ENCODE measurements at regions not wholly inside any gene's neighbourhood (a gene's known extent, or its start where the extent isn't known, plus 50 kb on each side); places are given as distances from the start of the nearest gene placed in this dataset.

- SMC1A ChIA-PET (ENCODE audit: uncharacterized antibody, unreplicated experiment): interaction anchor here (0.7 to 1.1 kb wide), 3 partner anchors 20 to 207 kb away, joined by 3 to 5 read pairs (median 3); no protein-coding TSS in a partner anchor
- no peaks in the 10 kb centered on the region for H3K79me2 ChIP-seq (ENCODE audit: control insufficient read depth, insufficient read depth, low read length)
- no peak overlapping the region for H3K4me3 ChIP-seq
- CTCF ChIA-PET: no interaction called here
- ATAC-seq (peak; percentile 29), DNase-seq (ENCODE audit: low read depth, low spot score) (no peak), FAIRE-seq (no peak)
- TF ChIP-seq RB1 (IDR thresholded peaks at IDR 0.05; ENCODE audit: borderline replicate concordance) (no peak), MLLT1 (IDR thresholded peaks at IDR 0.05) (no peak), ATF7 (IDR thresholded peaks at IDR 0.05; ENCODE audit: low read depth) (no peak), ATF2 (IDR thresholded peaks at IDR 0.05; ENCODE audit: low read length) (no peak), CBFB (IDR thresholded peaks at IDR 0.05; ENCODE audit: low read depth) (no peak), WRNIP1 (IDR thresholded peaks at IDR 0.05; ENCODE audit: borderline replicate concordance, low read depth, low read length) (no peak), EZH2 (IDR thresholded peaks at IDR 0.05; ENCODE audit: borderline replicate concordance, control insufficient read depth, low read depth, low read length) (no peak), RELA (IDR thresholded peaks at IDR 0.05; ENCODE audit: borderline replicate concordance, partially characterized antibody) (no peak), USF1 (IDR thresholded peaks at IDR 0.05; ENCODE audit: borderline replicate concordance, extremely low read length, insufficient read depth, low read depth, low read length) (no peak), CREB1 (IDR thresholded peaks at IDR 0.05; ENCODE audit: low read depth) (no peak), HSF1 (IDR thresholded peaks at IDR 0.05; ENCODE audit: low read depth, low read length) (no peak), NBN (IDR thresholded peaks at IDR 0.05) (no peak), PAX8 (IDR thresholded peaks at IDR 0.05) (no peak), MXI1 (IDR thresholded peaks at IDR 0.05; ENCODE audit: low read depth, low read length) (no peak), SUPT20H (IDR thresholded peaks at IDR 0.05; ENCODE audit: borderline replicate concordance, control insufficient read depth, low read depth, low read length) (no peak), ZZZ3 (IDR thresholded peaks at IDR 0.05; ENCODE audit: control insufficient read depth, insufficient read length, low read depth) (no peak), ZNF207 (IDR thresholded peaks at IDR 0.05; ENCODE audit: borderline replicate concordance) (no peak), STAT1 (conservative IDR thresholded peaks at IDR 0.05) (no peak)
- intact Hi-C loops (cut with micrococcal nuclease; ENCODE audit: unreplicated experiment): no loop called here
- no peak overlapping the region for H3K4me2 ChIP-seq (ENCODE audit: control insufficient read depth, insufficient read depth)
- RAD21 ChIA-PET (ENCODE audit: unreplicated experiment): no interaction called here
- no peaks in the 10 kb centered on the region for H3K36me3 ChIP-seq (ENCODE audit: control insufficient read depth in 2 of 2, insufficient read depth in 2 of 2, low read length in 1 of 2)
- POLR2A ChIA-PET: no interaction called here
- in situ Hi-C loops (cut with MboI): no loop called here
- BruUV-seq (replicated peaks): no TSS peak
- 16% methylated on average over 2 of the region's 2 CpGs for WGBS (ENCODE audit: insufficient coverage, insufficient replicate concordance, low lambda C conversion rate, missing lambda C conversion rate)
- H3K9ac ChIP-seq (ENCODE audit: control insufficient read depth, insufficient read depth, low read length): no peak overlapping the region
- no peaks in the 10 kb centered on the region for H4K20me1 ChIP-seq (ENCODE audit: control insufficient read depth, insufficient read depth)
- no peak overlapping the region for H3K27ac ChIP-seq (ENCODE audit: control insufficient read depth, insufficient read depth)
- no peaks in the 10 kb centered on the region for H3K4me1 ChIP-seq (ENCODE audit: control insufficient read depth, insufficient read depth, low read length)
- H2AFZ ChIP-seq (ENCODE audit: control insufficient read depth, low read depth, low read length): no peak overlapping the region; the same call in 1 of the 2 replicates
- H3K9me3 ChIP-seq (replicated peaks; ENCODE audit: control insufficient read depth, insufficient read depth, low read length): no peaks in the 10 kb centered on the region
- no peaks in the 10 kb centered on the region for H3K27me3 ChIP-seq (replicated peaks in 1 of 2; ENCODE audit: control insufficient read depth in 2 of 2, insufficient read depth in 2 of 2, low read length in 1 of 2)
Observed at GRCh38 chr12:4068981-4069669, 195.9 kb upstream of the PARP11 start.
